Stimulated activated CD8-positive, alpha-beta memory T cell treated with anti-CD3 and anti-CD28 coated beads, Interleukin-7, amount 100 ng/mL, for 4 hours (primary cell): ENCODE measurements at regions not wholly inside any gene's neighbourhood (a gene's known extent, or its start where the extent isn't known, plus 50 kb on each side); places are given as distances from the start of the nearest gene placed in this dataset.
"Not testable (repeated sequence)": the region's sequence is repeated elsewhere in the genome, so short reads cannot be mapped to it uniquely, and the experiment has no call there.

Experiments
- DNase-seq, 2 donors: peaks; one replicate each; pipeline ENCODE4 v3.0.0-alpha.2; 2020; ENCODE audit warnings: low read depth in 2 of 2

GRCh38 chr14:22200977-22201605, 387.9 kb downstream of the DAD1 start:
- no peak for DNase-seq

- not testable (repeated sequence) for DNase-seq
These were observed 388.9 kb downstream of the DAD1 start for GRCh38 chr14:22200131-22200530.

GRCh38 chr14:22194664-22195063, 394.4 kb downstream of the DAD1 start:
- DNase-seq = no peak

GRCh38 chr14:22190411-22191191, 398.4 kb downstream of the DAD1 start:
- DNase-seq = no peak

- DNase-seq = no peak
These were observed 399.1 kb downstream of the DAD1 start for GRCh38 chr14:22189881-22190280.

- DNase-seq = no peak
These were observed 400.7 kb downstream of the DAD1 start for GRCh38 chr14:22188318-22188717.

- DNase-seq = no peak
These were observed 403.2 kb downstream of the DAD1 start for GRCh38 chr14:22185789-22186188.

- no peak for DNase-seq
These were observed 403.8 kb downstream of the DAD1 start for GRCh38 chr14:22185191-22185590.

- DNase-seq = no peak
These were observed 404.2 kb downstream of the DAD1 start for GRCh38 chr14:22184830-22185168.

- DNase-seq = no peak
These were observed 404.7 kb downstream of the DAD1 start for GRCh38 chr14:22184157-22184829.

- no peak for DNase-seq
These were observed 409.0 kb downstream of the DAD1 start for GRCh38 chr14:22180045-22180444.

GRCh38 chr14:22179190-22179589, 409.8 kb downstream of the DAD1 start:
- no peak for DNase-seq

- DNase-seq = no peak
These were observed 410.6 kb downstream of the DAD1 start for GRCh38 chr14:22178333-22178839.

- DNase-seq = no peak
These were observed 411.2 kb downstream of the DAD1 start for GRCh38 chr14:22177870-22178269.

GRCh38 chr14:22176957-22177356, 412.1 kb downstream of the DAD1 start:
- no peak for DNase-seq

GRCh38 chr14:22175278-22175558, 413.8 kb downstream of the DAD1 start:
- not testable (repeated sequence) for DNase-seq

- no peak for DNase-seq
These were observed 414.4 kb downstream of the DAD1 start for GRCh38 chr14:22174412-22175277.

- no peak for DNase-seq
These were observed 420.7 kb downstream of the DAD1 start for GRCh38 chr14:22168092-22168955.

- DNase-seq = no peak
These were observed 424.4 kb downstream of the DAD1 start for GRCh38 chr14:22164616-22165015.

- no peak for DNase-seq
These were observed 426.0 kb downstream of the DAD1 start for GRCh38 chr14:22163051-22163450.

- no peak for DNase-seq
These were observed 429.1 kb downstream of the DAD1 start for GRCh38 chr14:22159957-22160356.
